ACC112 (cell line): ENCODE measurements at regions not wholly inside any gene's neighbourhood (a gene's known extent, or its start where the extent isn't known, plus 50 kb on each side); places are given as distances from the start of the nearest gene placed in this dataset.

Source experiments
- H2AFZ ChIP-seq: fragments of 200-600 bp; sonication (generic); one replicate; pipeline ENCODE4 v1.6.0; 2017; ENCODE audit warnings: antibody characterized with exemption, low read length; ENCODE audit not compliant: unreplicated experiment
- H3K27ac ChIP-seq: fragments of 200-600 bp; sonication (generic); 2 replicates; pipeline ENCODE4 v1.5.1; 2014; ENCODE audit warnings: low read depth, mild to moderate bottlenecking, antibody characterized with exemption, low read length, moderate library complexity
- H3K27me3 ChIP-seq: fragments of 200-600 bp; sonication (generic); 2 replicates; pipeline ENCODE4 v1.6.1; 2014; ENCODE audit warnings: mild to moderate bottlenecking, antibody characterized with exemption, low read length, moderate library complexity, mixed read lengths; ENCODE audit not compliant: insufficient read depth
- H3K36me3 ChIP-seq: fragments of 200-600 bp; sonication (generic); 2 replicates; pipeline ENCODE4 v1.6.1; 2016; ENCODE audit warnings: mild to moderate bottlenecking, antibody characterized with exemption, low read length, moderate library complexity, mixed read lengths; ENCODE audit not compliant: insufficient read depth
- H3K4me1 ChIP-seq: fragments of 200-600 bp; sonication (generic); one replicate; pipeline ENCODE4 v1.6.1; 2016; ENCODE audit warnings: low read length, mixed read lengths; ENCODE audit not compliant: insufficient read depth, unreplicated experiment, control insufficient read depth
- H3K4me3 ChIP-seq: fragments of 200-600 bp; sonication (generic); 2 replicates; pipeline ENCODE4 v1.5.1; 2014; ENCODE audit warnings: mild to moderate bottlenecking, low read depth, low read length
- H3K79me2 ChIP-seq: fragments of 200-600 bp; sonication (generic); one replicate; pipeline ENCODE4 v1.6.0; 2016; ENCODE audit warnings: low read length; ENCODE audit not compliant: control insufficient read depth, unreplicated experiment, insufficient read depth

GRCh38 chr18:45478889-45479288 lies 136.4 kb upstream of the SLC14A2 start:
- H3K27me3 ChIP-seq = peaks cover 26% of the 10 kb centered on the region

GRCh38 chr18:45480219-45481015 lies 134.9 kb upstream of the SLC14A2 start:
- peaks cover 41% of the 10 kb centered on the region for H3K27me3 ChIP-seq
- no peaks in the 10 kb centered on the region for H3K79me2 ChIP-seq

More at GRCh38 chr18:45478889-45479288, 136.4 kb upstream of the SLC14A2 start:
- Histone ChIP-seq H3K27ac (no peak overlapping the region), H3K4me3 (no peak overlapping the region), H3K36me3 (no peaks in the 10 kb centered on the region), H3K4me1 (peaks cover 3% of the 10 kb centered on the region), H2AFZ (no peak overlapping the region), H3K79me2 (no peaks in the 10 kb centered on the region)

GRCh38 chr18:45481821-45482220 lies 133.5 kb upstream of the SLC14A2 start:
- no peaks in the 10 kb centered on the region for H3K36me3 ChIP-seq
- peaks cover 3% of the 10 kb centered on the region for H3K4me1 ChIP-seq
- H3K27ac ChIP-seq = no peak overlapping the region
- H3K27me3 ChIP-seq = peaks cover 54% of the 10 kb centered on the region
- peak overlapping the region; percentile 69 for H2AFZ ChIP-seq
- no peaks in the 10 kb centered on the region for H3K79me2 ChIP-seq
- H3K4me3 ChIP-seq = peak overlapping the region; percentile 67

More at GRCh38 chr18:45480219-45481015, 134.9 kb upstream of the SLC14A2 start:
- H3K36me3 ChIP-seq = no peaks in the 10 kb centered on the region
- no peak overlapping the region for H3K27ac ChIP-seq
- no peak overlapping the region for H2AFZ ChIP-seq
- peaks cover 3% of the 10 kb centered on the region for H3K4me1 ChIP-seq
- no peak overlapping the region for H3K4me3 ChIP-seq

GRCh38 chr18:45482286-45482685 lies 133.0 kb upstream of the SLC14A2 start:
- Histone ChIP-seq H3K79me2 (no peaks in the 10 kb centered on the region), H3K36me3 (no peaks in the 10 kb centered on the region), H3K4me3 (peak overlapping the region; percentile 67), H3K27me3 (peaks cover 59% of the 10 kb centered on the region), H3K4me1 (peaks cover 3% of the 10 kb centered on the region), H2AFZ (peak overlapping the region; percentile 69), H3K27ac (no peak overlapping the region)

- Histone ChIP-seq H2AFZ (no peak overlapping the region), H3K4me3 (no peak overlapping the region), H3K27ac (no peak overlapping the region), H3K4me1 (no peaks in the 10 kb centered on the region), H3K27me3 (peaks cover 88% of the 10 kb centered on the region), H3K79me2 (no peaks in the 10 kb centered on the region), H3K36me3 (no peaks in the 10 kb centered on the region)
These were observed 127.7 kb upstream of the SLC14A2 start for GRCh38 chr18:45487581-45487980.

- peaks cover 93% of the 10 kb centered on the region for H3K27me3 ChIP-seq
- H3K4me3 ChIP-seq = no peak overlapping the region
- H3K79me2 ChIP-seq = no peaks in the 10 kb centered on the region
- no peaks in the 10 kb centered on the region for H3K4me1 ChIP-seq
- H2AFZ ChIP-seq = no peak overlapping the region
- no peaks in the 10 kb centered on the region for H3K36me3 ChIP-seq
- H3K27ac ChIP-seq = no peak overlapping the region
These were observed 126.6 kb upstream of the SLC14A2 start for GRCh38 chr18:45488645-45489044.

GRCh38 chr18:45493830-45494229 lies 121.4 kb upstream of the SLC14A2 start:
- peaks cover 83% of the 10 kb centered on the region for H3K27me3 ChIP-seq

GRCh38 chr18:45494811-45495210 lies 120.5 kb upstream of the SLC14A2 start:
- Histone ChIP-seq H3K27me3 (peaks cover 83% of the 10 kb centered on the region), H3K36me3 (no peaks in the 10 kb centered on the region), H3K4me1 (no peaks in the 10 kb centered on the region), H2AFZ (no peak overlapping the region), H3K79me2 (no peaks in the 10 kb centered on the region), H3K27ac (no peak overlapping the region), H3K4me3 (no peak overlapping the region)

More at GRCh38 chr18:45493830-45494229, 121.4 kb upstream of the SLC14A2 start:
- Histone ChIP-seq H3K4me1 (no peaks in the 10 kb centered on the region), H2AFZ (no peak overlapping the region), H3K27ac (no peak overlapping the region), H3K79me2 (no peaks in the 10 kb centered on the region), H3K4me3 (no peak overlapping the region), H3K36me3 (no peaks in the 10 kb centered on the region)

- H2AFZ ChIP-seq = no peak overlapping the region
- H3K36me3 ChIP-seq = no peaks in the 10 kb centered on the region
- H3K27ac ChIP-seq = no peak overlapping the region
- H3K27me3 ChIP-seq = peaks cover 83% of the 10 kb centered on the region
- no peaks in the 10 kb centered on the region for H3K4me1 ChIP-seq
- H3K4me3 ChIP-seq = no peak overlapping the region
- no peaks in the 10 kb centered on the region for H3K79me2 ChIP-seq
These were observed 118.5 kb upstream of the SLC14A2 start for GRCh38 chr18:45496741-45497140.

- Histone ChIP-seq H3K27me3 (peaks cover 83% of the 10 kb centered on the region), H3K4me3 (no peak overlapping the region), H2AFZ (no peak overlapping the region)
These were observed 117.5 kb upstream of the SLC14A2 start for GRCh38 chr18:45497595-45498286.

GRCh38 chr18:45498287-45498658 lies 117.0 kb upstream of the SLC14A2 start:
- peaks cover 83% of the 10 kb centered on the region for H3K27me3 ChIP-seq
- no peaks in the 10 kb centered on the region for H3K36me3 ChIP-seq
- no peak overlapping the region for H3K27ac ChIP-seq
- H3K79me2 ChIP-seq = no peaks in the 10 kb centered on the region
- H3K4me3 ChIP-seq = no peak overlapping the region
- H2AFZ ChIP-seq = no peak overlapping the region
- no peaks in the 10 kb centered on the region for H3K4me1 ChIP-seq

More at GRCh38 chr18:45497595-45498286, 117.5 kb upstream of the SLC14A2 start:
- Histone ChIP-seq H3K4me1 (no peaks in the 10 kb centered on the region), H3K27ac (no peak overlapping the region), H3K36me3 (no peaks in the 10 kb centered on the region), H3K79me2 (no peaks in the 10 kb centered on the region)
